ENCODE measurements at regions not wholly inside any gene's neighbourhood (a gene's known extent, or its start where the extent isn't known, plus 50 kb on each side); places are given as distances from the start of the nearest gene placed in this dataset.

DNA sequence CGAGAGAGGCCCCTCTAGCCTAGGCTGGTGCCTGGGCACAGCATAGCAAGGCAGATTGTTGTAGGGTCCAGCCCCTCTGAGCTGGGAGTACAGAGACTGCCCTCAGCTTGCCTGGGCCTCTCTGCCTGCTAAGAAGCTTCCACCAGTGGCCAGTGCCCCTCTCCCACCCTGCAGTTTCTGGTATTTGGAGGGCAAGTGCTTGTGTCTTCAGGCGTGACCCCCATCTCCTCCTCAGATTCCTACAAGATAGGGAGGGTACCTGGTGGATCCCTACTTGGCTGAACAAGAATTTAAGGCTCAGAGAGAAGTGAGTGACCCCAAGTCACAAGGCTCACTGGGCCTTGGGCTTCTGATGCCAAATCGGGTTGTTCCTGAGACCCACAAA, 152.7 kb downstream of the URI1 start:
- TF ChIP-seq, protein P1, sequence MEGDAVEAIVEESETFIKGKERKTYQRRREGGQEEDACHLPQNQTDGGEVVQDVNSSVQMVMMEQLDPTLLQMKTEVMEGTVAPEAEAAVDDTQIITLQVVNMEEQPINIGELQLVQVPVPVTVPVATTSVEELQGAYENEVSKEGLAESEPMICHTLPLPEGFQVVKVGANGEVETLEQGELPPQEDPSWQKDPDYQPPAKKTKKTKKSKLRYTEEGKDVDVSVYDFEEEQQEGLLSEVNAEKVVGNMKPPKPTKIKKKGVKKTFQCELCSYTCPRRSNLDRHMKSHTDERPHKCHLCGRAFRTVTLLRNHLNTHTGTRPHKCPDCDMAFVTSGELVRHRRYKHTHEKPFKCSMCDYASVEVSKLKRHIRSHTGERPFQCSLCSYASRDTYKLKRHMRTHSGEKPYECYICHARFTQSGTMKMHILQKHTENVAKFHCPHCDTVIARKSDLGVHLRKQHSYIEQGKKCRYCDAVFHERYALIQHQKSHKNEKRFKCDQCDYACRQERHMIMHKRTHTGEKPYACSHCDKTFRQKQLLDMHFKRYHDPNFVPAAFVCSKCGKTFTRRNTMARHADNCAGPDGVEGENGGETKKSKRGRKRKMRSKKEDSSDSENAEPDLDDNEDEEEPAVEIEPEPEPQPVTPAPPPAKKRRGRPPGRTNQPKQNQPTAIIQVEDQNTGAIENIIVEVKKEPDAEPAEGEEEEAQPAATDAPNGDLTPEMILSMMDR (IDR thresholded peaks at IDR 0.05; ENCODE audit: poor library complexity), result no peak
- no peak for TF ChIP-seq EZH2phosphoT487 (IDR thresholded peaks at IDR 0.05; ENCODE audit: low read depth, severe bottlenecking, unreplicated experiment)
